GM19452 (cell line): ENCODE measurements at regions not wholly inside any gene's neighbourhood (a gene's known extent, or its start where the extent isn't known, plus 50 kb on each side); places are given as distances from the start of the nearest gene placed in this dataset.
"Not testable (repeated sequence)": the region's sequence is repeated elsewhere in the genome, so short reads cannot be mapped to it uniquely, and the experiment has no call there.

Experiments
- ATAC-seq: cut with Tn5 transposase; IDR thresholded peaks from one replicate; pipeline ENCODE4 v1.9.1; 2021; ENCODE audit not compliant: unreplicated experiment

DNA sequence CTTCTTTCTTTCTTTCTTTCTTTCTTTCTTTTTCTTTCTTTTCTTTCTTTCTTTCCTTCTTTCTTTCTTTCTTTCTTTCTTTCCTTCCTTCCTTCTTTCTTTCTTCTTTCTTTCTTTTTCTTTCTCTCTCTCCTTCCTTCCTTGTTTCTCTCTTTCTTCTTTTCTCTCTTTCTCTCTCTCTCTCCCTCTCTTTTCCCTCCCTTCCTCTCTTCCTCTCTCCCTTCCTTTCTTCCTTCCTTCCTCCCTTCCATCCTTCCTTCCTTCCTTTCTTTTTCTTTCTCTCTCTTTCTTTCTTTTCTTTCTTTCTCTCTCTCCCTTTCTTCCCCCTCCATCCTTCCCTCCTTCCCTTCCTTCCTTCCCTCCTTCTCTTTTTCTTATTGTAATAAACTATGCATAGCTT lies 105.5 kb downstream of the ZBTB18 start:
- not testable (repeated sequence) for ATAC-seq

DNA sequence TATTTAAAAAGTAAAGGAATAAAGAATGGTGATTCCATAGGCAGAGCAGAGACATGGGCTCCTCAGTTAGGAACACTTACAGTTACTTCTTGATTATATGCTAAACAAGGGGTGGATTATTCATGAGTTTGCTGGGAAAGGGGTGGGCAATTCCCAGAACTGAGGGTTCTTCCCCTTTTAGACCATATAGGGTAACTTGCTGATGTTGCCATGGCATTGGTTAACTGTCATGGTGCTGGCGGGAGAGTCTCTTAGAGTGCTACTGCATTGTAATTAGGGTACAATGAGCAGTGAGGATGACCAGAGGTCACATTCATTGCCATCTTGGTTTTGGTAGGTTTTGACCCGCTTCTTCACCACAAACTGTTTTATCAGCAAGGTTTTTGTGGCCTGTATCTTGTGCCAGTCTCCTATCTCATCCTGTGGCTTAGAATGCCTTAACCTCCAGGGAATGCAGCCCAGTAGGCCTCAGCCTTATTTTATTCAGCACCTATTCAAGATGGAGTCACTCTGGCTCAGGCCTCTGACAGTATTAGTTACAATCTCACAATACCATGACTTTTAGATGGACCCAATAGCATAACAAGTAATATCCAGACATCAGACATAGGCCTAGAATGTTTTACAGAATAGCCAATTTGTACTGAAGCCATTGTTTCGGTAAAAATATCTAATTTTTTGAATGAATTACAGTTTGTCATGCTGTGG lies 106.8 kb downstream of the ZBTB18 start:
- ATAC-seq = no peak

DNA sequence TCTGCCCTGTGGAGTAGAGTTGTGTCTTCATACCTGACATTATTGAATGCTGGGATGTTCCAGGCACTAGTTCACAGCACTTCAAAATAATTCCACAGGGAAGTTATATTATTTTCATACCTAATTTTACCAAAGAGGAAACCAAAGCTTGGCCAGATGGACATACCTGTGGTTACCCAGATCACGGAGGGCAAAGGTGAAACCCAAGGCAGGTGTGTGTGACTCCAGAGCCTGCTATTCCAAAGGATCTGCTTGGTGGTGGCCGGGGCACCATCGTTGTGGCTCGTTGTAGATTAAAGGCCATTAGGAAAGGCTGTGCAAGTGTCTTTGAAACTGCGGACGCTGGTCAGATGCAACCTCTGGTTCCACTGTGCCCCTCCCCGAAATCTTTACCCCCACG lies 108.6 kb downstream of the ZBTB18 start:
- ATAC-seq = no peak

DNA sequence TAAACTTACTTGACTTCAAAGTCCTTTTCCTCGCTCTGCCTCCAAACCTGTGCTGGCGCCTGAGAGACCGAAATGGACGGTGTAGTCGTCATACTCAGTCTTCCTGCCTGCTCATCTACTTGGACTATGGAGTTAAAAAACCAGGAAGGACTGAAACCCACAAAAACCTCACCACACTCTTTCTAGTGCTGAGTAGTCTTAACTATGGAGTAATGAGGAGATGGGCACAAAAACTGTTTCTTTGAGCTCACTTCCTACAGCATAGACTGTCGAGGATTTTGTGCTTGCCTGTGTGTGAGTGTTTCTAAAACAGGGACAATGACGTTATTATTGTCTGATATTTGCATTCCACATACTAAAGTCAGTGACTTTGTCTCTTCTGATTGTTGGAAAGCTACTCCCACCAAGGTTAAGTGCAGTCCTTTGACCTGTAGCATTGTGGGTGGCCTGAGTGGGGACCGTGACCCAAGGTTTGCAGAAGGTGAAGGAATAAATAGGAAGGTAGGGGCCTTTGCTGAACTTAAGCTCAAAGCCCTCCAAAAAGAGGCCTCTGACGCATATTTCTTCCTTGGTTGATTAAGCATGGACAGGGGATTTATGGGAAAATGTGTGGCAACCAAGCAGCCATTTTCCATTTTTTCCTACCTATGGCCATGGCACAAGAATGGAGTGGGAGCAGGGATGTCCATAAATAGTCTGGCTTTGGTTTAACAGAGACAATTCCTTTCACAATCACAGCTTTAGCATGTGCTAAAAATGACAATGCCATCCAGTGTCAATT lies 109.6 kb downstream of the ZBTB18 start:
- ATAC-seq = no peak

DNA sequence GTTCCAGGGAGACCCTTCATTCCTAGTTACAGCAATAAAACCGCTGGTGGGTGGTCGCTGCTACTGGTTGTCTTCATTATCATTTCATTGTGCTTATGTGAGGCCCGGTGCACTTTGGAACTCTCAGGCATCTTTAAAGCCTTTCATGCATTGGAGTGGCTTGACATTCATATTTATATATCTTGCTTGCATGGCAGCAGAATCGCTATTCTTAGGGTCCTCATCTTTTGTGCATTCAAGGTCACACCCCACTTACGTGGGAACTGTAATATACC lies 110.1 kb downstream of the ZBTB18 start:
- ATAC-seq = no peak

DNA sequence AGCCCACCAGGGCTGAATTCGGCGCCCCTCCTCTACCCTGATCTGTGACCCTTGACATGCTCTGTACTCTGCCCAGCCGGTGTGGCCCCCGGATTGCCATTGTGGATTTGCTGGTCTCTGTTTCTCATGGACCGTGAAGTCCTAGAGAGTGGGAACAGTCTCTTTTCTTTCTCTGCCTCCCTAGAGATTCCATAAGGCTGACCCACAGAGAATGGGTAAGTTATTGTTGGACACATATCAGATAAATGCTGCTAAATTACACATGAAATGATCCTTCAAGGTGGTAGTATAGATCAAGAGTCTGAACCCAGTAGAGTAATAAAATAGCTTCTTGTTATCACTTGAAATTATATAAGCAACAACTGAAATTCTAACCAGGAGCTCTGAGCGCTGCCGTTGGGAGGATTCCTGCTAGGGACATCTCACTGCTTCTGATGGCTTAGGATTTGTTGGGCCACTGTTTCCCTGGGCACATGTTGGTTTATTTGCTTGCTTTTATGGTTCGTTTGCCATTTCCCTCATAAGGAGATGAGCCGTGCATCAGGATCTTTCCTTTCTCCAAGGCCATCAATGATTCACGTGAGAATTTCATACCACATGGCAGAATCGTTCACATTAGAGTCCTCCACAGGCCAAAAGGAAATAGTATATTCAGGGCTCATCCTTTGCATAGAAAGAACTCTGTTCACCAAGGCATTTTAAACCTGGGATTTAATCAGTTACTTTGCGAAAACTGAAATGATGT lies 111.9 kb downstream of the ZBTB18 start:
- no peak for ATAC-seq

DNA sequence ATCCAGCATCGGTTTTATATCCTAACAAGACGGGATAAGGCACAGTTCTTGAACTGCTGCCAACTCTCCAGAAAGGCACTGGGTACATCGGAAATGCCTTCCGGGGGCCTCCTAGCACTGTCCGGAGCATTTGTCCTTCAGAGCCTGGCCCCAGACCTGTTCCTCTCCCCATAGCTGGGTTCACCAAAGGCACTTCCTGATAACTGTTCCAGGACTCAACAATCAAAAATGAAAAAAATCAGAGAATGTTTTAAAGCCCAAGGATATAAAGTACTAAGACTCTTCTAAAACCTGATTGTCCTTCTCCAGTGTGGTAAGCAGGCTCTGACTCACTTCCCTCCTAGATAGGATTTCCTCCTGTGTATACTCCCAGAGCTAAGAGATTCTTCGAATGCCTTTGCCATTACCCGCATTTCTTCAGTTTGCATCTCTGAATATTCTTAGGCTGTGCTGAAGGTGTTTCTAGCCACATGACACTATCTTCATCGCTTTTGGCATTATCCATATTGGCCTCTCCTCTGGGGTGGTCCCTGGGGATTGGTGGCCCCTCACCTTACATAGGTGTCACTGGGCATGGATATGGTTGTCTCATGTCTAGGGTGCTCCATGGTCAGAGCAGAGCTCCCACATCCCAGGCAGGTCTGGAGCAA lies 112.9 kb downstream of the ZBTB18 start:
- no peak for ATAC-seq

DNA sequence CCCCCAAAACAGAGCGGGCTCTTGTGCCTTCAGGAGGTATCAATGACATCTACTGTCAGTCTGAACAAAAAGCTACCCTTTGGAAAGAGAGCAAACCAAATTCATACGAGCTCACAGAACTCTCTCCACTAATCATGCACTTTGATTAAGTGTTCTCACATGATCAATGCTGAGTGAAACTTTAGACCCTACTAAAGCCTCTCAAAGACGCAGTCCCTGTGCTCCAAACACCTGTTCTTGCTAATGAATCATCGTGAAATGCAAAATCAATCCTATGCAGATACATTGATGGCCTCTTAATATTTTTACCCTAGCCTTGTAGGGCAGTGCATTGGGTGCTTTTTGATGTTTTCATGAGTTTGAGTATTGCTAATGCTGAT lies 113.4 kb downstream of the ZBTB18 start:
- ATAC-seq = no peak

DNA sequence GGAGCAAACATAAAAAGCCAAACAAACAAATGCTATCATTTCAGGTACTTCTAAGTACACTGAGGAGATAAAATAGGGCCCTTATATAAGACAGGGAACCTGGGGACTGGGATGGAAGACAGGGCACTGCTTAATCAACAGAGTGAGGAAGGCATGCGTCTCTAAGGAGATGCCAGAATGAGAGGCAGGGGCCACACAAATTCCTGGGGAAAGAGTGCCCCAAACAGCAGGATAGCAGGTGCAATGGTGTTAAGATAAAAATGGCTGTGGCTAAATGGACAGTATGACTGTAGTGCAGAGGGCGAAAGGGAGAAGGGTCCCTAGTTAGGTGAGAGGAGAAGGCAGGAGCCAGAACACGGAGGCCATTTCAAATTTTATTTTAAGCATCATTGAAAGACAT lies 113.9 kb downstream of the ZBTB18 start:
- no peak for ATAC-seq

DNA sequence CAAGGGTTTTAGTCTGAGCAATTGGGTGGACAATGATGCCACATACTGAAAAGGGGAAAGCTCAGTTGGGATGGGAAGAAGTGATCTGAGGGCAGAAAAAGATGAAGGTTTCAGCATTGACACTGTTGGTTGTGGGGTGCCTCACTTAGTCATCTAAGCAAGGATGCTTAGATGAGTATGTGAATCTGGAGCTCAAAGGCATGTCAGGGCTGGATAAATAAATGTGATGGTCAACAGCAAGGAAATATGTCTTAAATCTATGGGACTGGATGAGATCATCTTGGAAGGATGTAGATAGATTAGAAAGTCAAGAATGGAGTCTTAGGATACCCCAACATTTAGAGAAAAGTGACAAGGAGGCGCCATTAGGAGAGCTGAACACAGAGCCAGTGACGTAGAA lies 114.6 kb downstream of the ZBTB18 start:
- no peak for ATAC-seq

DNA sequence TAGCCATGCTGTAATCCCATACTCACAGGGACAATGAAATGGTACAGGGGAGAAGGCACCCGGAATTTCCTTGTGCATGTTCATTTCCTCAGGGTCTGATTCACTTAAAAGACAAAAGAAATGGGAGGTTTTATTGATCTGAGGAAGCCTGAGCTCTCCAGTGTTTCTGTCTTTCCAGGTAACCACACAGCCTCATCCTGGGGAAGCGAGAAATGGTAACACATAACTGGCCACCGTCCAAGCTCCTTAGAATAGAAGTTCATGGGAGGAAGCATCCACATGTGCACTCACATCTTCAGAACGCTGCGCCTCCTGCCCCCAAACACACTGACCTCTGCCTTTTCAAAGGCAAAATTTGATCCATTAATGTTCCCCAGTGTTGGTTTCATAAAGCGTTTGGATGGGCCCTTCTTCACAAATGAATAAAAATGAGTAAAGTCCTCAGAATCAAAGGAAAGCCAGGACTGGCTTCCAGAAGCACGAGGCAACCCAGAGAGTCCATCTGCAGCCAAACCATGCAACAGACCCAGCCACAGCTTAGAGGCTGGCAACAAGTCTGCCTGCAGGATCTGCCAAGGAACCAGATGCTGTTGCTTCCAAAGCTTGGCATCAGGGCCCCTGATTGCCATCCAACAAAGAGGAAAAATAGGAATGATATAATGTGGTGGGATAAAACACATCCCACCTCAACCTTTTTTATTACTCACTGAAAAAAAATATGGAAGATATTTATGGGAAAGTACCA lies 120.3 kb downstream of the ZBTB18 start:
- ATAC-seq = no peak

DNA sequence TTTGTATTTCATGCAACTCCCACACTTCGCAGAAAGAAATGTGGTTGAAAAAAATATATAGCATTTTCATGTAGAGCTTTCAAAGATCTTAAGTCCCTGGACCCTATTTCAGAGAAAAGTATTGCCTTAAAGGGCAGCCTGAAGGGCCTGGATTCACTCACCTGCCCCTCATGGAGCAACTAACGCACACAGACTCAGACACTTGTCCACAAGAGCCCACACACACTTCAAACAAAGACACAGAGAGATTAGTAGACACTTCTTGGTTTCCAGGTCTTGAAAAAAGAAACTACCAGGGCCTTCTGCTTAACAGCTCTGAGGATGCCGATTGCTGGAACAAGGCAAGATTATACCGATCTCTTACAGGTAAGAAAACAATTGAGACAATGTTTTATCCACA lies 122.2 kb downstream of the ZBTB18 start:
- no peak for ATAC-seq

DNA sequence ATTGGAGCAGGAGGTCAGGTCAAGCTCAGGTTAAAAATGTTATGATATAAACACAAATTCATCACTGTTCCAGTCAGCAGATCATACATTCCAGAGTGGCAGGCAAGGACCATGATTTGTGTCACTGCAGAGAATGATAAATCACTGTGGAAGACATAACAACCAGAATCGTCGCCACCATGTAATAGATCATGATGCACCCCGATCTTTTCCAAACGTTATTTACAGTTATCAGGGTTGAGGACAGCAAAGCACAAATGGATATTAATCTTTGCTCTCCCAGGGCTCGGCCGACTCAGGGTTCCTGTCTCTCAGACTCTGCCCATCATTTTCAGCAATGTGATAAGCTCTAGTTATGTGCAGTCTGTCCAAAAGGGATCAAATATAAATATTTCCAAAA lies 122.7 kb downstream of the ZBTB18 start:
- ATAC-seq = no peak

DNA sequence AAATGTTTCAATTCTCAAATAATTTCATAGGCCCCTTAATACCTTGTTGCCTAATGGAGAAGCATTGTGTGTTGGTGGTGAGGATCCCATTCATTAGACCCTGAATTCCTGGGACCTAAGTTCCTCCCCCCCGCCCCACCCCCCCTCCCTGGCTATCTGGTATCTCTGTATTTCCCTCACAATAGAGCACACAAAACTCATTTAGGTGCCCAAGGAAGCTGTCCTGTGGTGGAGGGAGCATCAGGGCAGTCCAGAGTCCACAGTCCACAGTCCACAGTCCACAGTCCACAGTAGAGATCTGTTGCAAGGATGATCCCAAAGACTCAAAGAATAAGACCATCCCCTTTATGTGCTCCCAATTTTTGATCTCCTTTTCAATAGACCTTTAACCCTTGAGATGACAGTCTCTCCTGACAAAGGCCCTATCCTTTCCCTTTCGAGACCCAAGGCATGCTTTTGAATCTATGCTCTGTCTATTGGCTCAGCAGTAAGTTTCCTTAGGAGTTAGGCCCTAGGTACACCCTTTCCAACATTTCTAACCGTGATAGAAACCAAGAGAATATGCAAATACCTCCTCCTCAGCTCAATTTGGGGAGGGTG lies 123.9 kb downstream of the ZBTB18 start:
- no peak for ATAC-seq

DNA sequence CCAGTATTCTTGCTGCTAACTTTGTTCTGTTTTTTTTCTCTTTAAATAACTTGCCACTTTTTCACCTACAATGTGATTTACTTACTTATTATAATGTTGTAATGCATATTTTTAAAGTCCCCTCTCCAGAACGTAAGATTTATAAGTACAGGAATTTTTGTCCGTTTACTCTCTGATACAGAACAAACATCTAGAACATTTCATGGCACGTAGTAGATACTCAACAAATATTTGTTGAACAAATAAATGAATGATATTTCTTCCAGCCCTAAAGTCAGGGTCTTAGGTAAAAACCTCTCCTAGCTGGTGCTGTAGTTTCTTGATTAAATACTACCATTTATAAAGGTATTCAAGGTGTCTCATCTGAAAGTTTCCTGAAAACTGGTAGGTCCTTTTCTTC lies 125.1 kb downstream of the ZBTB18 start:
- no peak for ATAC-seq

DNA sequence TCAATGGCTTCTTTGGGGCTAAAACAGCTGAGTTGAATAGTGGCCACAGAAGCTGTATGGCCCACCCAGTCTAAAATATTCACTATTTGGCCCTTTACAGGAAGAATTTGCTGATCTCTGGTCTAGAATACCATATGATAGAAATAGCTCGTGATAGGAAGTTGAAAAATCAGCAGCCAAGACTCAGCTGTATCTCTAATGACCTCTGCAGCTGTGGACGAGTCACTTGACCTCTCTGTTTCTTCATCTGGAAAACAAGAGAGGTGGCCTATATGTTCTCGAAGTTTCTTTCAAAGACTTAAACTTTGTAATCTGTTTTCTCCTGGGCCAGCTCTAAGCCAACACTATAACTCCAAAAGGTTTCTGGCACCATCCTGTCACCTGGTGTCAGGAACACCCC lies 129.2 kb downstream of the ZBTB18 start:
- ATAC-seq = no peak

DNA sequence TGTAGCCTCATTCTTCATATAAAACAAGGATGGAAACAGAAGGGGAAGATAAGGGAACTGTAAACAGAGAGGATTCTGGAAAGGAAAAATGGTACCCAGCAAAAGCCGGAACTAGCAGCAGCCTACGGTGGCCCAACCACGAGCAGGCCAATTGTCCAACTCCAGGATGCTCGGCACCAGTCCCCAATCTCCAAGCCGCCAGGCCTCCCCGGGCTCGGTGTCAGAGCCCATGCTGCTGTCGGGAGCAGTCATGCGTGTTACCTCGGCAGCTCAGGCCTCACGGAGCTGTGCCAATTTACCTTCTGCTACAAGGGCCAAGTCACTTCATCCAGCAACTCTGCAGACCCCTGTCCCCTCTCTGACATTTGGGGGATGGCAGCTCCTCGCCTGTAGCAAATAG lies 130.8 kb downstream of the ZBTB18 start:
- no peak for ATAC-seq

DNA sequence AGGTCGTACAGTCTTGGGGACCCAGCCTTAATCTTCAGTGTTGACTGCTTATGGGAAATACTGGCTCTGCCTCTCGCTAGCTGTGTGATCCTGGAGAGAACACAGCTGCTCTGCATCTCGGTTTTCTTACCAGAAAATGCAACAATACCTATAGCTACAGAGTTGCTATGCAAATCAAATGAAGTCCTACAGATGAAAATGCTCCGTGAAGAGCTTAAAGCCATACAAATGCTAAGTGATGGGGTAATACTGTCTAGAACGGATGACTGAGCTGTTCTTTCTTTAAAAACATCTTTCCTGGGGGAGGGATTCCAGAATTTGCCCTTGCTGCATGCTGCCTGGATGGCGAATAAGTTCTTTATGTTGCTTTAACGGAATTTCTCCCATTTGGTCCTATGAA lies 132.0 kb downstream of the ZBTB18 start:
- no peak for ATAC-seq

DNA sequence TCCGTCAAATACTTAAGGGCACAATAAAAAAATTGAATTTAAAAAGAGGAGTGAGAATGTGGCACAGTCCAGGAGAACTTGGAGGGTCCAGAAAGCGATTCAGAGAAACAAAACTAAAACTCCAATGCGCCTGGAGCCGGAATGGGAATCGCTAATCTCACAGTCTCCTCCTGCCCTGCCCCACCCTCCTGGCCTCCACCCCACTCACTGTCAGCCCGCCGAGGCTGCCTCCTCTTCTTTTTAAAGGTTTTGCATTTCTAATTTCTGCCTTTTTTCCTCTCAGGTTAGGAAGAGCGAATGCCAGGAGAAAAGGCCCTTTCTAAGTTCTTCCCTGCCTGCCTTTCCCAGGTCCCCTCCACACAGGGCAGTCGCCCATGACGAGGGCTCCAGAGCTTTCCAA lies 135.3 kb downstream of the ZBTB18 start:
- no peak for ATAC-seq

DNA sequence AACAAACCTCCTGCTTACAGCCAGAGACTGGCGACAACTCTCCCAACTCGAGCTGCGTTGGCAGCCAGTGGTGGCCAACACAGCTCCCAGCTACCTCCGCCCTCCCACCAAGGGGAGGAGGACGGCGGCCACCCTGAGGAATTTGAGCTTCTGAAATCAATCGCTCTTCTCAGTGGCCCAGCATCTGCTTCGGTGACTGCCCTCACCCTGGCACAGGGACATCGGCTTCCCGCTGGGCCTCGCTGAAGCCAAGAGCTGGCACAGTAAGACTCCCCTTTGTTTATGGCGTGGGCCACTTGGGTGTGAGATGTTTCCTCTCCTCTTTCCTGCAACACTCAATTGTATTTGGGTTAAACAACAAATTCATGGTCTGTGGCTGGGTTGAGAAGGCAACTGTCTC lies 136.2 kb downstream of the ZBTB18 start:
- no peak for ATAC-seq

DNA sequence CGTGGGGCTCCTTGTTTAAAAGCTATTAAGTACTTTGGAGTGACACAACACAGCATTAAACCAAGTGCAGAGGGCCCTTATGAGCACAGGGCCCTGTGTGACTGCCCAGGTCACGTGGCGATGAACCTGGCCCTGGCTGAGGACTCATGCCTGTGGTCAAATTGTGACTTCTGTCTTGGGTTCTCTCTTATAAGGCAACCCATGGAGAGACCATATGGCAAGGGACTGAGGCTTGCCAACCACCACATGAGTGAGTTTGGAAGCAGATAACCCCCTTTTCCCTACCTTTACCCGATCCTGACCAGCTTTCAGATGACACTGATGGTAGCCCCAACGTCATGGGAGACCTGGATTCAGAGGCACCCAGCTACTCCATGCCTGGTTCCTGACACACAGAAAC lies 140.5 kb downstream of the ZBTB18 start:
- no peak for ATAC-seq
